HUDEP-2 (cell line): ENCODE measurements at regions not wholly inside any gene's neighbourhood (a gene's known extent, or its start where the extent isn't known, plus 50 kb on each side); places are given as distances from the start of the nearest gene placed in this dataset.

Experiments
- DNase-seq, 76 experiments: peaks; one replicate each; lab custom pipeline; 2025; ENCODE audit not compliant: unreplicated experiment in 76 of 76; lab: John Stamatoyannopoulos, UW

DNA sequence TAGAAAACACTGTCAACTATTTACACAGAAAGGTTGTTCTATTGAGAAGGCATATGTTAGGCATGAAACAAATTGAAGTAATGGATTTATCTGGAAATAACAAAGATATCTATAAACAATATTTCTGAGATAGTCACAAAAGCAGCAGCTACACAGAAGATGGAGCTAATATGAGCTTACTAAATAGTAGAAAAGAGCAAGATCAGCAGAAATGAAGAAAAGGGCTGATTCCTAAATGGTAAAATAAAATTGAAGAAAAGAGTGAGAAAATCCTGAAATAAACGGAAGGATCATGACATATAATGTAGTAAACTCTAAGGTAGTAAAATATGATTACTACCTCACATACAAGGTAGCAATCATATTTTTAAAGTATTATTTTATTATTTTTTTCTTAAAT is 1263.9 kb downstream of the FSCB start:
- no peak for DNase-seq

- DNase-seq, result no peak
Measured at GRCh38 chr14:43232261-43232660, 1274.8 kb downstream of the FSCB start.

GRCh38 chr14:43215524-43215923 is 1291.6 kb downstream of the FSCB start:
- no peak for DNase-seq

- DNase-seq, result no peak
Measured at GRCh38 chr14:43207189-43207588, 1299.9 kb downstream of the FSCB start.

DNA sequence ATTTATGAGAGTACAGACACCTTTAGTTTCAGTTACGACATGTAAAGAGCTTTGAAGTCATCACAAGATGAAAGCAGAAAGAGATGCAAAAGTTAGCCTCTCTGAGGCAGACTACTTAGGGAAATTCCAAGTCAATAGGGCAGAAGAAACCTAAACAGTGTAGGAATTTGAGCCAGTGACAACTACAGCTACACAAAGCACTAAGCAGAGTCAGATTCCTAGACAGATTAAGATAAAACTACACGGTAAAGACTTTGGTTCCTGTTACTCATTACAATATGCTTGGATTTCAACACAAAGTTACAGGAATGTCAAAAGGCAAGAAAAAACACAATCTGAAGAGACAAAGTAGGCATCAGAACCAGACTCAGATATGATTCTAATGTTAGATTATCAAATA is 1302.3 kb downstream of the FSCB start:
- DNase-seq, result no peak

DNA sequence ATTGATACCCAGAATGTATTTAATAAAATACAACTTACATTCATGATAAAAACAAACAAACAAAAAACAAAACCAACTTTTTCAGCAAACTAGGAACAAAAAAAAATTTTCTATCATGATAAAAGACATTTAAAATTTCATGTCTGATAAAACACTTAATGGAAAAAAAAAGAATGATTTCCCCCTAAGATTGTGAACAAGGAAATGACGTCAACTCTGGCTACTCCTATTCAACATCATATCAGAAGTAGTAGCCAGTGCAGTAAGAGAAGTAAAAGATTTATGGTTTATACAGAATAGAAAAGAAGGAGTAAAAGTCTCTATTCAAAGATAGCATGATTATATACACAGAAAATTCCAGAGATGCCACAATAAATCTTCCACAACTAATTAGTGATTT is 1306.6 kb downstream of the FSCB start:
- no peak for DNase-seq

GRCh38 chr14:43198465-43198864 is 1308.6 kb downstream of the FSCB start:
- no peak for DNase-seq

DNA sequence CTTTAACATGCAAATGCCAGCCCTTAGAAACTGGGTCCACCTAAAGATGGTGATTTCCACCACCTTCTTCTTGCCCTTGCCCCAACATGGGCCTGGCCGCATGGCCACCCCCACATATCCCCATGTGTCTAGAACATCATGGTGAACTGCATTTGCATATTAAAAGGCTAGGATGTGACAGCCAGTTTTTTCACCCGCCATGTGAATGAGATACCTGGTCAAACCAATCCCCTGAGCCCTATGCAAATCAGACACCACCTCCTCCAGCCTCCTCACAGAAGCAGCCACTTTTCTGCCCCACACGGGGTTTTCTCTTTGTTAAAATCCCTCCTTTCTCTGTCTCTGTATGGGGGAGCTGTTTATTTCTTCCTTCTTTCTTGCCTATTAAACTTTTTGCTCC is 1322.5 kb downstream of the FSCB start:
- no peak for DNase-seq

DNA sequence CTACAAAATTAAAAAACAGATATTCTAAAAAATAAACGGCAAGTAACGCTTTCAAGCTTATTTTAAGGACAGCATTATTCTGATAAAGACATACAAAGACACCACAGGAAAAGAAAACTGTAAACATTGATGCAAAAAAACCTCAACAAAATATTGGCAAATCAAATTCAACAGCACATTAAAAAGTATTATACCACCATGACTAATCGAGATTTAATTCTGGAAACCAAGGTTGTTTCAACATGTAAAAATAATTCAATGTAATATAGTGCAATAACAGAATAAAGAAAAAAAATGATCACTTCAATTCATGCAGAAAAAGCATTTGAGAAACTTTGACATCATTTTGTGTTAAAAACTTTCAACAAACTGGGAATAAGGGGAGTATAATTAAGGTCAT is 1323.2 kb downstream of the FSCB start:
- DNase-seq, result no peak

GRCh38 chr14:43175896-43176295 is 1331.2 kb downstream of the FSCB start:
- DNase-seq, result no peak

DNA sequence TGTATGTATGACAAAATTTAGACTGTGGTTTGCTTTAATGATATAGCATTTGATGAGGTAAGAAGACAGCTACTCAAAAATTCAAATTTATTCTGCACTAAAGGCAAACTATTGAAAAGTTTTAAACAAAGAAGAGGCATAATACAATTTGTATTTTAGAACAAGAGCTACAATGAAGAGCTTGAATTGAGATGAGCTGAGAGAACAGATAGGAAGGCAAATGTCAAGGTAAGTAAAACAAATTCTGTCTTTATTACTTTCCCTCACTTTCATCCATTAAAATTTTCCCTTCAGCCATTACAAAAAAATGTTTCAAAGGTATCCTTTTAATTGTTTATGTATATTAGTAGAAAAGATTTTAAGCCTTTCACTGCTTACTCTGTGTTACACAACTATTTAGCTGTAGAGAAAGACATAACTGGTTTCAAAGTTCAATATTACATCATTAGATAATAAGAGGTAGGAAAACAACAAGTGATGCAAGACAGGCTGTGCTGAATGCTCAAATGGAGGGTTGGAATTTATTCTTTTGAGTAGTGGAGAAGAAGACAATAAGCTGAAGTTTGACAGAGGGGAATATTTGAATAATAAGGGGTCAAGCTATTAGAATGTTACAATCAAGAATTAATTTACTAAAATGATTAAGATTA is 1334.1 kb downstream of the FSCB start:
- DNase-seq, result no peak

- no peak for DNase-seq
Measured at GRCh38 chr14:43169722-43170121, 1337.4 kb downstream of the FSCB start.

GRCh38 chr14:43168371-43168925 is 1338.6 kb downstream of the FSCB start:
- no peak for DNase-seq

GRCh38 chr14:43166163-43166562 is 1340.9 kb downstream of the FSCB start:
- no peak for DNase-seq

GRCh38 chr14:43165651-43166050 is 1341.4 kb downstream of the FSCB start:
- DNase-seq, result no peak

DNA sequence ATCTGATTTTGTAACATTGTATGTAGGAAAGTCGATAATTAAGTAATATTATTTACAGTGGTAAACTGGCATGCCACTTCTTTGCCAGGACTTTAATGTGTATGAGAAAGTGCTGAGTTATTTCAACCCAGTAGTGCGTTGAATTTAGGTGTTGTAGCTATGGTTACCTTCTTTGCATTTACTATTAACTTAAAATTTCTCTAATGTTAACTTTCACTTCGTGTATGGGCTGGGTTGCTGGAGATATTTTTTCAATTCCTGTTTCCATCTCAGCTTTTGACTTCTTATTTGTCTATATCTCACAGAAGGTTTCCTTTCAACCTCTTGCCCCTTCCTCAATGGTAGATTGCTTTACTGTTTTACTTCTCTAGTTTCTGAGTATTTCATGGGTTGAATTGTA is 1345.6 kb downstream of the FSCB start:
- no peak for DNase-seq

- no peak for DNase-seq
Measured at GRCh38 chr14:43157661-43158060, 1349.4 kb downstream of the FSCB start.

DNA sequence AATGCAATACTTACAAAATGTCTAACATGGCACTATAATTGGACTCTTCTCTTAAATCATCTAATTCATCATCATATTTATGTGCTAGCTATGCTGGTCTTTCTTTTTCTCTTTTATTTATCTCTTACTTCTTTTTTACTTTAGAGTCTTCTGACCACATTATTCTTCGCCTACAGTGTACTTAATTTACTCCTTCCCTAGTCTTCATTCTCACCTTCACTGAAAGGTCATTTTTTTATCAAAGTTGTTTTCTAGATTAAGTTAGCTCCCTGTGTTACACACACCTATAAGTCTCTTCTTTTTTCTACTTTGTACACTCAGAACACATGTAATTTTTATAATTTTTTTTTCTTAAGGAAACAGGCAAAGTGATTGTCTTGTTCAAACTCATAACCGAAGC is 1351.2 kb downstream of the FSCB start:
- no peak for DNase-seq

- DNase-seq, result no peak
Measured at GRCh38 chr14:43155258-43155657, 1351.8 kb downstream of the FSCB start.

- DNase-seq, result no peak
Measured at GRCh38 chr14:43147485-43147884, 1359.6 kb downstream of the FSCB start.

DNA sequence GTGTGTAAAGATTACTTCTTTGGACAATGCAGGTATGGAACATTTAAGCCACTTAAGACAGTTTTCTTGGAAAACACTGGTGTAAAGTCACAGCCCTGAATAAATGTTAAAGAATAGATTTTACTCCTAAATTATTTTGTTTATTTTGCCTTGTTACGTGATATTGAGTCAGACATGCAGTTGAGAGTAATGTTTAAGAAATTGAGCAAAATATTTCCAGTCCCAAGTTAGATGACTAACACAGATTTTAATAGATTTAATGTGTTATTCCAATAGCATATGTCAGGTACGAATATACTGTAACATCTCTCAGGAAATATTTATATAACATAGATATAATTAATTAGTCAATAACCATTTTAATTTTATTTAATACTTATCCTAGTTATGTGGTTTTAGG is 1361.7 kb downstream of the FSCB start:
- no peak for DNase-seq

DNA sequence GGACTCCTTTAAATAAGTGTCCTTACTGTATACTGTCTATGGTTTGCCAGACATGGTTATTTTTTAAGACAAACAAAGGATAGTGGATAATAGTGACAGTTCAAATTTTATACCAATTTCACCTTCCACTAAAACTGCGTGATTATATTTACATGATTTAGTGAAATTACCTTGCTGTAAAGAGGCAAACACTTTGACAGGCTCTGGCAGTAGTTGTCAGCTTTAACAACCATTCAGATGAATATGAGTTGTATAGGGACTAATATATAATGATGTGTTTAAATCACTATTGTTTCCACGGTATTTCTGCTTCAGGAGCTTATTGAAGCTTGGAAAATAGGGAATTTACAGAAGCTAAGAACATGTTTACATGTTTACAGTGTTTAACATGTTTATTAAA is 1364.0 kb downstream of the FSCB start:
- no peak for DNase-seq

- no peak for DNase-seq
Measured at GRCh38 chr14:43141636-43142191, 1365.4 kb downstream of the FSCB start.
